Vagina (tissue), 2 donors: ENCODE measurements at regions not wholly inside any gene's neighbourhood (a gene's known extent, or its start where the extent isn't known, plus 50 kb on each side); places are given as distances from the start of the nearest gene placed in this dataset.
A peak's percentile ranks its signal among the peaks of the same experiment; 100 is the strongest.

ENCODE experiments used
- DNase-seq, 2 donors: peaks; one replicate each; pipeline ENCODE4 v3.0.0-alpha.2; 2017; ENCODE audit errors: extremely low spot score in 2 of 2
- H3K27ac ChIP-seq: fragments of 200-600 bp; sonication (generic); one replicate; pipeline ENCODE4 v1.5.1; 2019
- H3K27me3 ChIP-seq: fragments of 200-600 bp; sonication (generic); one replicate; pipeline ENCODE4 v1.5.1; 2019
- H3K36me3 ChIP-seq, 2 donors: fragments of 200-600 bp; sonication (generic); one replicate each; pipeline ENCODE4 v1.5.1; 2017 to 2019
- H3K4me1 ChIP-seq: fragments of 200-600 bp; sonication (generic); one replicate; pipeline ENCODE4 v1.5.1; 2019
- H3K4me3 ChIP-seq, 2 donors: fragments of 200-600 bp; sonication (generic); 1 replicate in 1 of 2; 2 replicates in 1 of 2; pipeline ENCODE4 v1.5.1; 2016 to 2019
- H3K9me3 ChIP-seq: fragments of 200-600 bp; sonication (generic); one replicate; pipeline ENCODE4 v1.5.1; 2019
- CTCF ChIP-seq, 3 experiments: fragments of 450-650 bp in 2 of 3; fragments of 200-600 bp in 1 of 3; sonication (generic) in 1 of 3; IDR thresholded peaks; one replicate each; pipeline ENCODE4 v1.5.1; 2017 to 2019; ENCODE audit warnings: antibody characterized with exemption in 3 of 3, mild to moderate bottlenecking in 2 of 3, moderate library complexity in 2 of 3
- POLR2A ChIP-seq, 2 donors: fragments of 450-650 bp; IDR thresholded peaks; one replicate each; pipeline ENCODE4 v1.6.1; 2017; ENCODE audit warnings: antibody characterized with exemption in 2 of 2, mild to moderate bottlenecking in 2 of 2, moderate library complexity in 2 of 2
- POLR2AphosphoS5 ChIP-seq, 2 donors: sonication (generic); formaldehyde crosslinking; IDR thresholded peaks; one replicate each; pipeline ENCODE4 v1.9.0; 2017; ENCODE audit warnings: antibody characterized with exemption in 2 of 2, mild to moderate bottlenecking in 2 of 2, low read depth in 1 of 2; ENCODE audit not compliant: insufficient read depth in 1 of 2
- intact Hi-C: fragments of 100-400 bp; cut with DNase I; formaldehyde crosslinking; loops from one replicate; pipeline ENCODE4 v1.15.1; 2023

- H3K27ac ChIP-seq = peak overlapping the region; percentile 68
- no peak overlapping the region for H3K4me3 ChIP-seq
- intact Hi-C loops = no loop called here
- H3K4me1 ChIP-seq = peaks cover 22% of the 10 kb centered on the region
- no peaks in the 10 kb centered on the region for H3K9me3 ChIP-seq
- no peaks in the 10 kb centered on the region for H3K27me3 ChIP-seq
- TF ChIP-seq CTCF (IDR thresholded peaks at IDR 0.05) (no peak), POLR2AphosphoS5 (IDR thresholded peaks at IDR 0.05; ENCODE audit: insufficient read depth in 1 of 2, low read depth in 1 of 2) (no peak), POLR2A (IDR thresholded peaks at IDR 0.05) (no peak)
- peak in 1 of 2 donors; percentile 78 for DNase-seq
- H3K36me3 ChIP-seq = no peaks in the 10 kb centered on the region
These were observed 258.1 kb downstream of the DLL1 start for GRCh38 chr6:170032706-170033309.

- intact Hi-C loops = no loop called here
- no peak for TF ChIP-seq POLR2AphosphoS5 (IDR thresholded peaks at IDR 0.05; ENCODE audit: insufficient read depth in 1 of 2, low read depth in 1 of 2)
- no peak for TF ChIP-seq CTCF (IDR thresholded peaks at IDR 0.05)
- TF ChIP-seq POLR2A (IDR thresholded peaks at IDR 0.05) = no peak
- no peaks in the 10 kb centered on the region for H3K9me3 ChIP-seq
These were observed 258.7 kb downstream of the DLL1 start for GRCh38 chr6:170032197-170032596.

GRCh38 chr6:170031684-170032121 lies 259.2 kb downstream of the DLL1 start:
- Histone ChIP-seq H3K4me1 (peaks cover 31% of the 10 kb centered on the region), H3K27ac (peak overlapping the region; percentile 68), H3K4me3 (no peak overlapping the region), H3K9me3 (no peaks in the 10 kb centered on the region), H3K36me3 (no peaks in the 10 kb centered on the region), H3K27me3 (no peaks in the 10 kb centered on the region)
- intact Hi-C loops = no loop called here
- TF ChIP-seq POLR2A (IDR thresholded peaks at IDR 0.05) (no peak), CTCF (IDR thresholded peaks at IDR 0.05) (no peak), POLR2AphosphoS5 (IDR thresholded peaks at IDR 0.05; ENCODE audit: insufficient read depth in 1 of 2, low read depth in 1 of 2) (peak in 1 of 2 donors; percentile 48)
- DNase-seq = peak in 1 of 2 donors; percentile 79

More at GRCh38 chr6:170032197-170032596, 258.7 kb downstream of the DLL1 start:
- H3K36me3 ChIP-seq = no peaks in the 10 kb centered on the region
- peaks cover 26% of the 10 kb centered on the region for H3K4me1 ChIP-seq
- H3K4me3 ChIP-seq = no peak overlapping the region
- no peaks in the 10 kb centered on the region for H3K27me3 ChIP-seq
- peak in 1 of 2 donors; percentile 84 for DNase-seq
- peak overlapping the region; percentile 68 for H3K27ac ChIP-seq

- DNase-seq = peak in 1 of 2 donors; percentile 76
- H3K27ac ChIP-seq = peak overlapping the region; percentile 80
- intact Hi-C loops = no loop called here
These were observed 259.9 kb downstream of the DLL1 start for GRCh38 chr6:170030821-170031471.

GRCh38 chr6:170030284-170030815 lies 260.5 kb downstream of the DLL1 start:
- Histone ChIP-seq H3K27me3 (no peaks in the 10 kb centered on the region), H3K4me3 (no peak overlapping the region), H3K4me1 (peaks cover 42% of the 10 kb centered on the region), H3K36me3 (no peaks in the 10 kb centered on the region), H3K9me3 (no peaks in the 10 kb centered on the region), H3K27ac (peak overlapping the region; percentile 80)
- TF ChIP-seq CTCF (IDR thresholded peaks at IDR 0.05) (no peak), POLR2AphosphoS5 (IDR thresholded peaks at IDR 0.05; ENCODE audit: insufficient read depth in 1 of 2, low read depth in 1 of 2) (no peak), POLR2A (IDR thresholded peaks at IDR 0.05) (no peak)
- intact Hi-C loops = no loop called here
- no peak for DNase-seq

More at GRCh38 chr6:170030821-170031471, 259.9 kb downstream of the DLL1 start:
- Histone ChIP-seq H3K4me1 (peaks cover 39% of the 10 kb centered on the region), H3K9me3 (no peaks in the 10 kb centered on the region), H3K36me3 (no peaks in the 10 kb centered on the region), H3K27me3 (no peaks in the 10 kb centered on the region), H3K4me3 (no peak overlapping the region)
- TF ChIP-seq POLR2A (IDR thresholded peaks at IDR 0.05) (no peak), POLR2AphosphoS5 (IDR thresholded peaks at IDR 0.05; ENCODE audit: insufficient read depth in 1 of 2, low read depth in 1 of 2) (peak in 1 of 2 donors; percentile 39)
